ENCODE measurements at regions not wholly inside any gene's neighbourhood (a gene's known extent, or its start where the extent isn't known, plus 50 kb on each side); places are given as distances from the start of the nearest gene placed in this dataset.

DNA sequence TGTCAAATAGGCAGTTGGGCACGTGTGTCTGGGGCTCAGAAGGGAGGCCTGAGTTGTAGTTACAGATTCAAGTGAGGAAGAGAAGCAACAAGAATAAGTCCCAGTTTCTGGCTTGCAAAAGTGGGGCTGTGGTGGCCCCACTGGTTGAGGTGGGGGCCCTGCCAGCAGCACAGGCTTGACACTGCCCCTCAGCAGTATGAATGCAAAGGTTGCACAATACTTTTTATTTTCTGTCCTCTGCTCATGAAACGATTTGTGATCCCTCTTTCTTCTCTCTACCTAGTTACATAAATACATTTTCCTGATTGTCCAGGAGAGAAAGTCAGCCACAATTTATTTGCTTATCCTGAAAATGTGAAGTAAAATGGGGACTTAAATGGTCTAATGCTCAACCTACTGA lies 577.8 kb downstream of the AACS start:
- TF ChIP-seq, protein P1, sequence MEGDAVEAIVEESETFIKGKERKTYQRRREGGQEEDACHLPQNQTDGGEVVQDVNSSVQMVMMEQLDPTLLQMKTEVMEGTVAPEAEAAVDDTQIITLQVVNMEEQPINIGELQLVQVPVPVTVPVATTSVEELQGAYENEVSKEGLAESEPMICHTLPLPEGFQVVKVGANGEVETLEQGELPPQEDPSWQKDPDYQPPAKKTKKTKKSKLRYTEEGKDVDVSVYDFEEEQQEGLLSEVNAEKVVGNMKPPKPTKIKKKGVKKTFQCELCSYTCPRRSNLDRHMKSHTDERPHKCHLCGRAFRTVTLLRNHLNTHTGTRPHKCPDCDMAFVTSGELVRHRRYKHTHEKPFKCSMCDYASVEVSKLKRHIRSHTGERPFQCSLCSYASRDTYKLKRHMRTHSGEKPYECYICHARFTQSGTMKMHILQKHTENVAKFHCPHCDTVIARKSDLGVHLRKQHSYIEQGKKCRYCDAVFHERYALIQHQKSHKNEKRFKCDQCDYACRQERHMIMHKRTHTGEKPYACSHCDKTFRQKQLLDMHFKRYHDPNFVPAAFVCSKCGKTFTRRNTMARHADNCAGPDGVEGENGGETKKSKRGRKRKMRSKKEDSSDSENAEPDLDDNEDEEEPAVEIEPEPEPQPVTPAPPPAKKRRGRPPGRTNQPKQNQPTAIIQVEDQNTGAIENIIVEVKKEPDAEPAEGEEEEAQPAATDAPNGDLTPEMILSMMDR (IDR thresholded peaks at IDR 0.05 in 4 of 5, conservative IDR thresholded peaks at IDR 0.05 in 1 of 5): no peak
- no peak for TF ChIP-seq POLR2A (IDR thresholded peaks at IDR 0.05)

Measured in gastrocnemius medialis (tissue), 4 donors.